GM12872 (cell line): ENCODE measurements at regions not wholly inside any gene's neighbourhood (a gene's known extent, or its start where the extent isn't known, plus 50 kb on each side); places are given as distances from the start of the nearest gene placed in this dataset.
A peak's percentile ranks its signal among the peaks of the same experiment; 100 is the strongest.

Experiments
- TF ChIP-seq, protein P1 (sequence below): IDR thresholded peaks from 3 replicates; pipeline ENCODE4 v1.5.1; 2011; ENCODE audit warnings: low read depth, mild to moderate bottlenecking, low read length, moderate library complexity; ENCODE audit not compliant: insufficient read depth

- TF ChIP-seq, protein P1, sequence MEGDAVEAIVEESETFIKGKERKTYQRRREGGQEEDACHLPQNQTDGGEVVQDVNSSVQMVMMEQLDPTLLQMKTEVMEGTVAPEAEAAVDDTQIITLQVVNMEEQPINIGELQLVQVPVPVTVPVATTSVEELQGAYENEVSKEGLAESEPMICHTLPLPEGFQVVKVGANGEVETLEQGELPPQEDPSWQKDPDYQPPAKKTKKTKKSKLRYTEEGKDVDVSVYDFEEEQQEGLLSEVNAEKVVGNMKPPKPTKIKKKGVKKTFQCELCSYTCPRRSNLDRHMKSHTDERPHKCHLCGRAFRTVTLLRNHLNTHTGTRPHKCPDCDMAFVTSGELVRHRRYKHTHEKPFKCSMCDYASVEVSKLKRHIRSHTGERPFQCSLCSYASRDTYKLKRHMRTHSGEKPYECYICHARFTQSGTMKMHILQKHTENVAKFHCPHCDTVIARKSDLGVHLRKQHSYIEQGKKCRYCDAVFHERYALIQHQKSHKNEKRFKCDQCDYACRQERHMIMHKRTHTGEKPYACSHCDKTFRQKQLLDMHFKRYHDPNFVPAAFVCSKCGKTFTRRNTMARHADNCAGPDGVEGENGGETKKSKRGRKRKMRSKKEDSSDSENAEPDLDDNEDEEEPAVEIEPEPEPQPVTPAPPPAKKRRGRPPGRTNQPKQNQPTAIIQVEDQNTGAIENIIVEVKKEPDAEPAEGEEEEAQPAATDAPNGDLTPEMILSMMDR, result no peak
Observed at GRCh38 chr5:44542470-44542869, 153.2 kb upstream of the FGF10 start.

DNA sequence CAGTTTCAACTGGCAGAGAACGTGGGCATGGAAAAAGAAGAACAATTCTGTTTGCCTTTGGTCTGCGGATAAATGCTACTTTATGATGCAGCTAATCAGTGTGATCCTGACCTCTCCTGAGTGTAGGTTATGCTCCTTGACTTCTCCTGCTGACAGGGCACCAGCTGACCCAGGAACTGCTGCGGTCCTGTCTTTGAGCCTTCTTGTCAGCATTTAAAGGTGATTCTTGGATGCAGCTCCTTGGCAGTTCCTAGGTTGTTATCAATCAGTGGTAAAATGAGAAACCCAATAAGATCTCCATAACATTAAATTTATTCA, 150.3 kb upstream of the FGF10 start:
- TF ChIP-seq, protein P1, result no peak

DNA sequence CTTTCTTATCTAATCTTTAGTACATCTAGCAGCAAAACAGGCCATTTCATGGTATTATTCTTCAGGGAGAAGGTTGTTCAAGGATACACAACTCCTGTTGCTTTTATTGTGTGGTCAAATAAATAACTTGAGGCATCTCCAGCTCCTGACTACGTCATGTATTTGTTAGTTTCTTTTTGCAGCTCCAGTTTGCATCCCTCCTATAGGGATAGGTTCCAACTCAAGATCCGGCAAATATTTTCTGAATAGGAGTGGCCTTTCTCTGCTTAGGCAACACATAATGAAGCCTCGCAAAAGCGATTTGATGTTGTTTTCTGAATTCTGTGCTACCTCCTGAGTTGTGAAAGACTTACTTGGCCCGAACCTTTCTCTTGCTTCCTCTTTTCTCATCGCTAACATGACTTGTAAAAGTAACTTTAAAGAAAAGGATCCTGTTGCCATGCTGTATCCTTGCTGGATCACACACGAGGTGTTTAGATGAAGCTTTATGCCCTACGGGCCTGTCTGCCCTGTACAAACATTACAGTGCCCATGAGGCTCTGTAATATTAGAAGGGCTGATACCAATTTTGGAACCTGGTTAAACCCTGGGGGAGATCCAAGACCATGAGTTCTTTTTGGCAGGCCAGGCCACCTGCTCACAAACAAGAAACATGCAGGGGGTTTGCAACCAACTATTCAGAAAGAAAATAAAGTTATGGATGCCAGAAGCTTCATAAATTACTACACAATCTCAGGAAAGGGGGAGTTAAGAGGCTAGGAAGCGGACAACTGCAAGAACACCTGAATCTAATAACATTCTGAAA, 149.8 kb upstream of the FGF10 start:
- TF ChIP-seq, protein P1, result no peak

- TF ChIP-seq, protein P1, result peak; percentile 59
Observed at GRCh38 chr5:44536650-44537260, 147.5 kb upstream of the FGF10 start.

- TF ChIP-seq, protein P1, result no peak
Observed at GRCh38 chr5:44535621-44536020, 146.4 kb upstream of the FGF10 start.

DNA sequence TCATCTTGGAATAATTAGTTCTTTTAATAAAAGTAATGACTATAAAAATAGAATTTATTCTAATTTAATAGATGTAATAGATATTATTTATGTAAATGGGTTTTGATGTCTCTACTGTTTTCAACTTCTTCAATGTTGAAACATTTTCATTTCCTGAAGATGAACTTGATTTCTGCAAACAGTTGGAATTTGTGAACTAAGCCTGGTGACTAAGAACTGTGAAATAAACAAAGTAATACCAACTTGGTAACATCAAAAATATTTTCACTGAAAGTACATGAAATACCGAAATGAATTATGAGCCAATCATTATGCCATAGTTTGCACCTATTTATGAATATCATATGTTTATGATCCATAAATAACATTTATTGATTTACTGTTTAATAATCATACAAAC, 143.8 kb upstream of the FGF10 start:
- TF ChIP-seq, protein P1, result no peak

- TF ChIP-seq, protein P1, result no peak
Observed at GRCh38 chr5:44511596-44511995, 122.4 kb upstream of the FGF10 start.
